Epithelial cell of esophagus (primary cell): ENCODE measurements at regions not wholly inside any gene's neighbourhood (a gene's known extent, or its start where the extent isn't known, plus 50 kb on each side); places are given as distances from the start of the nearest gene placed in this dataset.

ENCODE experiments used
- DNase-seq: peaks from one replicate; pipeline ENCODE4 v3.0.0; 2010; ENCODE audit warnings: low read depth
- H3K4me3 ChIP-seq: 2 replicates; pipeline ENCODE4 v1.5.1; 2011; ENCODE audit warnings: mild to moderate bottlenecking, low read length, control low read depth
- TF ChIP-seq, protein P1 (sequence below): IDR thresholded peaks from 2 replicates; pipeline ENCODE4 v1.5.1; 2011; ENCODE audit warnings: low read depth, mild to moderate bottlenecking, low read length, control low read depth, inconsistent platforms; ENCODE audit not compliant: insufficient read depth; ENCODE audit errors: missing control alignments

DNA sequence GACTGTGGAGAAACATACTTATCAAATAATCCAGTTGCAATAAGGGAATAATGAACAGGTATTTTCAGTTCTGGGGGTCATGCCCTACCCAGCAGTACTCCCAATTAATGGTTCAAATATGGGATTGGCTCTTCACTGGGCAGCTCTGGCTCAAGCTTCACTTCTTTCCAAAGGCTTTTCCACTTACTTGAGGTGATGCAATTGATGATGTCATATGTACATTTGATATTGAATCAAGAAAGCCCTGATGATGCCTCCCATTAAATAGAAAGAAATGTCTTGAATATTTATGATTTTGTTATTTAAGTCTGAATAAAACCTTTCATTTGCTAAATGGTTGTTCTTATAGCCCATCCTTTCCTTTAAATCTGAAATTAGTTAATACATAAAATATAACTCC lies 789.9 kb downstream of the USP25 start:
- TF ChIP-seq, protein P1, sequence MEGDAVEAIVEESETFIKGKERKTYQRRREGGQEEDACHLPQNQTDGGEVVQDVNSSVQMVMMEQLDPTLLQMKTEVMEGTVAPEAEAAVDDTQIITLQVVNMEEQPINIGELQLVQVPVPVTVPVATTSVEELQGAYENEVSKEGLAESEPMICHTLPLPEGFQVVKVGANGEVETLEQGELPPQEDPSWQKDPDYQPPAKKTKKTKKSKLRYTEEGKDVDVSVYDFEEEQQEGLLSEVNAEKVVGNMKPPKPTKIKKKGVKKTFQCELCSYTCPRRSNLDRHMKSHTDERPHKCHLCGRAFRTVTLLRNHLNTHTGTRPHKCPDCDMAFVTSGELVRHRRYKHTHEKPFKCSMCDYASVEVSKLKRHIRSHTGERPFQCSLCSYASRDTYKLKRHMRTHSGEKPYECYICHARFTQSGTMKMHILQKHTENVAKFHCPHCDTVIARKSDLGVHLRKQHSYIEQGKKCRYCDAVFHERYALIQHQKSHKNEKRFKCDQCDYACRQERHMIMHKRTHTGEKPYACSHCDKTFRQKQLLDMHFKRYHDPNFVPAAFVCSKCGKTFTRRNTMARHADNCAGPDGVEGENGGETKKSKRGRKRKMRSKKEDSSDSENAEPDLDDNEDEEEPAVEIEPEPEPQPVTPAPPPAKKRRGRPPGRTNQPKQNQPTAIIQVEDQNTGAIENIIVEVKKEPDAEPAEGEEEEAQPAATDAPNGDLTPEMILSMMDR: no peak
- no peak for DNase-seq
- no peak overlapping the region for H3K4me3 ChIP-seq

DNA sequence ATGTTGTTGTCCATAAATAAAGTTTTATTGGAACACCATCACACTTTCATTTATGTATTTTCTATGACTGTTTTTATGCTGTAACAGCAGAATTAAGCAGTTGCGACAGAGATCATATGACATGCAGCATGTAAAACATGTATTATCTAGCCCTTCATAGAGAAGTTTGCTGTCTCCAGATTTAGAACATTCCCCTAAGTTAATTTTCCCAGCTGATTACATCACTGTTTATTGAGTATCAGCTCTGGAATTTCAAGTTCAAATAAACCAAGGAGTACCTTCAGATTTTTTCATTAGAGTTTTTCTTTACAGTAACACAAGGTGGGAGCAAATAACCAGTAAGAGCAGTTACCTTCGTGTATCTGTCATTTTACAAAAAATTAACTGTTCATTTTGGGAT lies 792.8 kb downstream of the USP25 start:
- TF ChIP-seq, protein P1: no peak
- peak; percentile 72 for DNase-seq

DNA sequence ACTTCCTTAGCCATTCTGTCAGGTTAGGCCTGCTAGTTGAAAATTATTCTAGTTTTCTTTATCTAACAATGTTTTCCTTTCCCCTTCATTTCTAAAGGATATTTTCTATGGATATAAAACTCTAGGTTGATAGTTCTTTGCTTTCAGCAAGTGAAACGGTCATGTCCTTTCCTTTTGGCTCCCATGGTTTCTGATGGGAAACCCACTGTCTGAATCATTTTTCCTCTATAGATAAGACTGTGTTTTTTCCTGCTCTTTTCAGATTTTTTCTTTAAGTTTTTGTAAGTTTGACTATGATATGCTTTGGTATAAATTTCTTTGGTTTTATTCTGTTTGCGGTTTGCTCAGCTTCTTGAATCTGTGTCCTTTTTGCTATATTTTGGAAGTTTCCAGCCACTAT lies 800.9 kb downstream of the USP25 start:
- TF ChIP-seq, protein P1: no peak
- no peak overlapping the region for H3K4me3 ChIP-seq
- DNase-seq: no peak

More for the DNA sequence above, 792.8 kb downstream of the USP25 start:
- no peak overlapping the region for H3K4me3 ChIP-seq

DNA sequence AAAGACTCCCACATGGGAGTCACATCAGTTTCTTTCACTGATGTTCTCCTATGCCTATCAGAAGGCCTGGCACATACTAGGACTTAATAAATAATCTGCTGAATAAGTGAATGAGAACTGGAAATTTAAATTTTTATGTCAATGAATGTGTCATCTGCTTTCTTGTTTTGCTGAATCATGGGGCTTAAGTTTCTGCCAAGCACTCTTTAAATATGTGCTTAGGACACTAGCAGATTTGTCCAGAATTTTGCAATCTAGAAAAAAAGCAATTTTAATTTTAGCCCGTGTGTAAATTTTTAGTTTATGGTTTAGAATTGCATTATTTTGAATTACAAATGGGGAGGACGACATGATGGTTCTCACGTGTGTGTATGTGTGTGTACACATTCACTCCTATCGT lies 803.1 kb downstream of the USP25 start:
- TF ChIP-seq, protein P1: no peak
- DNase-seq: peak; percentile 46
- H3K4me3 ChIP-seq: no peak overlapping the region

DNA sequence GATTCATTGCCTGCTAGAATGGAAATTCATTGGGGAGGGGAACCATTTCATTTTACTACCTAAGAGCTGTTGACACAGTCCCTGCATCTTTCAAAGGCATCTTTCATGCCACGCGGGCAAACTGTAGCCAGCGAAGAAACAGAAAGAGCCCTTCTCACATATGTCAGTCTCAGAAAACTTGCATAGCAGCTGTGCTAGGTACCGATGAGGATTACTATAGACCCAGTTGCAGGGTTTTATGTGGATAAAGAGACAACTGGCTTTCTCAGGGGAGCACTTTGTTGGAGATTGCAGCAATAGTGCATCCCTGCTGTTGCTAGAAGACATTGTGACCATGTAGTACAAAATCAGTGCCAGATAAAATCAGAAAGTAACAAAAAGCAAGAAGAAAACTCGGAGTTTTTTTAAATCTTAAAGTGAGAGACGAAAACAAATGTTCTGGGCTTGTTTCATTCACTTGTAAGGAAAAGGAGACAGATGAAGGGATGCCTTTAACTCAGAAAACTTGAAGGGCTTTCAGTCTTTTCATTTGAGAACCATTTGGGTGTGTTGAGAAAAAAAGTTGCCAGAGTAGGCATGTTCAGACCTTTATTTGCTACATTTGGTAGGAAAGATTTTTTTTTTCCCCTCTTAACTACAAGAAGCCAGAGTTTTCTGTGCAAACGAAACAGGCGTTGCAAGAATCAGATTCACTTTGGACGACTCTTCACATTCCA lies 804.1 kb downstream of the USP25 start:
- H3K4me3 ChIP-seq: peak overlapping the region; percentile 58
- no peak for DNase-seq
- TF ChIP-seq, protein P1: no peak

DNA sequence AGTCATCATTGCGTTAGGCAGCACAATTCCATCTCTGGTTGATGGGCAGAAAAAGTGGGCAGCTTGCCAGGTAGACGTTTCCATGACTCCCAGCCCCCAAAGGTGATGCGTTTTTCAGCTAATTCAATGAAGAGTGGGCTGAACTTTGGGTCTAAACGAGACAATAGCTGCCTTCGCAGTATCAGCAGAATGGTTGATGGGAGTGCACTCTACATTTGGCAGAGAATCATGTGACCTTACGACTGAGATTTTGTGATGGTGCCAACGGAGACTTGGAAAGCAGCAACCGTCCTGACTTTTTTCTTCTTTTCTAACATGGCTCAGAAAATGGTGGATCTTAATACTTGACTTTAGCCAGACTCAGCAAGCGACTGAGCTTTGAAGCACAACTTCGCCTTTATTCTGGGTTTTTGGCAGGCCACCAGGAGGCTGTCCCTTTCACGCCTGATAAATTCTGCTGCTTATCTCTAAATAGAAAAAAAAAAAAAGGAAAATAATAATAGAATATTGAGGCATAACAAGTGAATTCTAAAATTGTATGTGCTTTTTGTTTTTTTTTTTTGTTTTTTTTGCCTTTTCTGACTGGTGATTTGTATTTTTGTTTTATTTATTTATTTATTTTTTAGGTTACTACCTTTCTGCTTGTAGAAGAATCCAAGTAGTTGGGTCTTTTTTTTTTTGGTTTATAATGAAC lies 804.8 kb downstream of the USP25 start:
- TF ChIP-seq, protein P1: no peak
- peak; percentile 54 for DNase-seq
- H3K4me3 ChIP-seq: peak overlapping the region; percentile 58
